Activated T-helper 2 cell treated with anti-CD3 and anti-CD28 coated beads, Interferon-gamma antibody, Interleukin-2, Interleukin-4, amounts not matched to agents 10 μg/mL and 5 μg/mL and 100 μg/mL, durations not matched to agents 14 hours and 24 hours and 36 hours (primary cell): ENCODE measurements at regions not wholly inside any gene's neighbourhood (a gene's known extent, or its start where the extent isn't known, plus 50 kb on each side); places are given as distances from the start of the nearest gene placed in this dataset.
"Not testable (repeated sequence)": the region's sequence is repeated elsewhere in the genome, so short reads cannot be mapped to it uniquely, and the experiment has no call there.

Experiments
- DNase-seq: peaks from one replicate; pipeline ENCODE4 v3.0.0; 2021; ENCODE audit warnings: low spot score
- H3K27ac Mint-ChIP-seq: one replicate; pipeline ENCODE4 v1.8.0; 2021; ENCODE audit warnings: mixed read lengths
- H3K27me3 Mint-ChIP-seq: one replicate; pipeline ENCODE4 v1.8.0; 2021; ENCODE audit warnings: low read depth, mixed read lengths
- H3K36me3 Mint-ChIP-seq: one replicate; pipeline ENCODE4 v1.8.0; 2021; ENCODE audit warnings: low read depth, mixed read lengths
- H3K4me1 Mint-ChIP-seq: one replicate; pipeline ENCODE4 v1.8.0; 2021; ENCODE audit warnings: low read depth, mixed read lengths
- H3K4me3 Mint-ChIP-seq: one replicate; pipeline ENCODE4 v1.8.0; 2021; ENCODE audit warnings: low read depth, mild to moderate bottlenecking, moderate library complexity, mixed read lengths
- H3K9me3 Mint-ChIP-seq: one replicate; pipeline ENCODE4 v1.8.0; 2021; ENCODE audit warnings: mixed read lengths
- intact Hi-C: fragments of 100-400 bp; cut with micrococcal nuclease; formaldehyde crosslinking; loops from one replicate; pipeline ENCODE4 v1.15.1; 2023

- Mint-ChIP-seq H3K27me3 (no peaks in the 10 kb centered on the region), H3K36me3 (no peaks in the 10 kb centered on the region)
- intact Hi-C loops, result no loop called here
Observed at GRCh38 chr9:135377431-135377830, 102.2 kb upstream of the PPP1R26 start.

GRCh38 chr9:135378751-135379150, 100.8 kb upstream of the PPP1R26 start:
- Mint-ChIP-seq H3K27me3 (no peaks in the 10 kb centered on the region), H3K9me3 (no peaks in the 10 kb centered on the region), H3K4me1 (no peaks in the 10 kb centered on the region), H3K27ac (no peak overlapping the region), H3K36me3 (no peaks in the 10 kb centered on the region), H3K4me3 (no peak overlapping the region)
- no peak for DNase-seq
- intact Hi-C loops, result no loop called here

More at GRCh38 chr9:135377431-135377830, 102.2 kb upstream of the PPP1R26 start:
- H3K4me3 Mint-ChIP-seq, result no peak overlapping the region
- no peak for DNase-seq
- H3K9me3 Mint-ChIP-seq, result no peaks in the 10 kb centered on the region
- H3K27ac Mint-ChIP-seq, result no peak overlapping the region
- no peaks in the 10 kb centered on the region for H3K4me1 Mint-ChIP-seq

- no peak overlapping the region for H3K27ac Mint-ChIP-seq
Observed at GRCh38 chr9:135379540-135380267, 99.9 kb upstream of the PPP1R26 start.

GRCh38 chr9:135380311-135380960, 99.1 kb upstream of the PPP1R26 start:
- Mint-ChIP-seq H3K4me1 (no peaks in the 10 kb centered on the region), H3K4me3 (no peak overlapping the region), H3K27ac (no peak overlapping the region), H3K36me3 (no peaks in the 10 kb centered on the region), H3K27me3 (no peaks in the 10 kb centered on the region), H3K9me3 (no peaks in the 10 kb centered on the region)
- DNase-seq, result no peak
- intact Hi-C loops, result no loop called here

More at GRCh38 chr9:135379540-135380267, 99.9 kb upstream of the PPP1R26 start:
- no peak for DNase-seq
- Mint-ChIP-seq H3K27me3 (no peaks in the 10 kb centered on the region), H3K4me1 (no peaks in the 10 kb centered on the region), H3K4me3 (no peak overlapping the region), H3K9me3 (no peaks in the 10 kb centered on the region), H3K36me3 (no peaks in the 10 kb centered on the region)
- intact Hi-C loops, result no loop called here

- Mint-ChIP-seq H3K27ac (no peak overlapping the region), H3K4me1 (no peaks in the 10 kb centered on the region), H3K36me3 (no peaks in the 10 kb centered on the region), H3K9me3 (no peaks in the 10 kb centered on the region), H3K27me3 (no peaks in the 10 kb centered on the region), H3K4me3 (no peak overlapping the region)
- no peak for DNase-seq
- intact Hi-C loops, result no loop called here
Observed at GRCh38 chr9:135381762-135382310, 97.7 kb upstream of the PPP1R26 start.

- no peak for DNase-seq
- intact Hi-C loops, result no loop called here
- no peaks in the 10 kb centered on the region for H3K9me3 Mint-ChIP-seq
Observed at GRCh38 chr9:135384226-135384625, 95.4 kb upstream of the PPP1R26 start.

GRCh38 chr9:135384815-135385405, 94.7 kb upstream of the PPP1R26 start:
- H3K27me3 Mint-ChIP-seq, H3K27ac Mint-ChIP-seq, H3K9me3 Mint-ChIP-seq, H3K36me3 Mint-ChIP-seq, H3K4me3 Mint-ChIP-seq, DNase-seq, H3K4me1 Mint-ChIP-seq, intact Hi-C loops: not testable (repeated sequence)

More at GRCh38 chr9:135384226-135384625, 95.4 kb upstream of the PPP1R26 start:
- no peaks in the 10 kb centered on the region for H3K4me1 Mint-ChIP-seq
- no peak overlapping the region for H3K27ac Mint-ChIP-seq
- H3K4me3 Mint-ChIP-seq, result no peak overlapping the region
- H3K36me3 Mint-ChIP-seq, result no peaks in the 10 kb centered on the region
- no peaks in the 10 kb centered on the region for H3K27me3 Mint-ChIP-seq

- H3K9me3 Mint-ChIP-seq, result no peaks in the 10 kb centered on the region
Observed at GRCh38 chr9:135385793-135386192, 93.8 kb upstream of the PPP1R26 start.

GRCh38 chr9:135387976-135388375, 91.6 kb upstream of the PPP1R26 start:
- Mint-ChIP-seq H3K27ac (no peak overlapping the region), H3K4me3 (no peak overlapping the region), H3K4me1 (no peaks in the 10 kb centered on the region), H3K27me3 (no peaks in the 10 kb centered on the region), H3K36me3 (no peaks in the 10 kb centered on the region), H3K9me3 (no peaks in the 10 kb centered on the region)
- DNase-seq, result no peak
- intact Hi-C loops, result no loop called here

More at GRCh38 chr9:135385793-135386192, 93.8 kb upstream of the PPP1R26 start:
- no peak overlapping the region for H3K4me3 Mint-ChIP-seq
- no peak overlapping the region for H3K27ac Mint-ChIP-seq
- DNase-seq, result no peak
- no peaks in the 10 kb centered on the region for H3K27me3 Mint-ChIP-seq
- H3K4me1 Mint-ChIP-seq, result no peaks in the 10 kb centered on the region
- intact Hi-C loops, result no loop called here
- no peaks in the 10 kb centered on the region for H3K36me3 Mint-ChIP-seq

GRCh38 chr9:135388530-135388929, 91.1 kb upstream of the PPP1R26 start:
- no peak for DNase-seq
- Mint-ChIP-seq H3K27ac (no peak overlapping the region), H3K36me3 (no peaks in the 10 kb centered on the region), H3K4me1 (no peaks in the 10 kb centered on the region), H3K27me3 (no peaks in the 10 kb centered on the region), H3K9me3 (no peaks in the 10 kb centered on the region), H3K4me3 (no peak overlapping the region)
- intact Hi-C loops, result no loop called here

GRCh38 chr9:135391759-135392158, 87.8 kb upstream of the PPP1R26 start:
- no peak overlapping the region for H3K4me3 Mint-ChIP-seq
- no peaks in the 10 kb centered on the region for H3K27me3 Mint-ChIP-seq
- intact Hi-C loops, result no loop called here
- no peak for DNase-seq
- no peaks in the 10 kb centered on the region for H3K36me3 Mint-ChIP-seq
- H3K4me1 Mint-ChIP-seq, result no peaks in the 10 kb centered on the region
- no peaks in the 10 kb centered on the region for H3K9me3 Mint-ChIP-seq
- no peak overlapping the region for H3K27ac Mint-ChIP-seq

GRCh38 chr9:135392511-135392910, 87.1 kb upstream of the PPP1R26 start:
- no peak overlapping the region for H3K27ac Mint-ChIP-seq

GRCh38 chr9:135394131-135394530, 85.5 kb upstream of the PPP1R26 start:
- H3K4me1 Mint-ChIP-seq, result no peaks in the 10 kb centered on the region
- H3K36me3 Mint-ChIP-seq, result no peaks in the 10 kb centered on the region
- no peaks in the 10 kb centered on the region for H3K9me3 Mint-ChIP-seq
- no peak for DNase-seq
- H3K27ac Mint-ChIP-seq, result no peak overlapping the region
- intact Hi-C loops, result no loop called here
- no peak overlapping the region for H3K4me3 Mint-ChIP-seq
- H3K27me3 Mint-ChIP-seq, result no peaks in the 10 kb centered on the region

More at GRCh38 chr9:135392511-135392910, 87.1 kb upstream of the PPP1R26 start:
- Mint-ChIP-seq H3K9me3 (no peaks in the 10 kb centered on the region), H3K4me3 (no peak overlapping the region), H3K27me3 (no peaks in the 10 kb centered on the region), H3K4me1 (no peaks in the 10 kb centered on the region), H3K36me3 (no peaks in the 10 kb centered on the region)
- intact Hi-C loops, result no loop called here
- DNase-seq, result no peak
